ENCODE measurements at regions not wholly inside any gene's neighbourhood (a gene's known extent, or its start where the extent isn't known, plus 50 kb on each side); places are given as distances from the start of the nearest gene placed in this dataset.

GRCh38 chr6:126529637-126530362 is 189.9 kb downstream of the CENPW start:
- Histone ChIP-seq H3K9me3 (ENCODE audit: control insufficient read depth, insufficient read depth, low read length) (no peaks in the 10 kb centered on the region), H3K36me3 (ENCODE audit: control insufficient read depth, insufficient read depth, low read length) (no peaks in the 10 kb centered on the region), H3K4me3 (ENCODE audit: low read length) (no peak overlapping the region), H3K27me3 (ENCODE audit: control insufficient read depth, insufficient read depth, low read length) (no peaks in the 10 kb centered on the region), H3K27ac (ENCODE audit: low read length) (no peak overlapping the region), H3K4me1 (ENCODE audit: control insufficient read depth, insufficient read depth, low read length) (no peaks in the 10 kb centered on the region)
- Mint-ChIP-seq H3K27ac (no peak overlapping the region), H3K4me3 (no peak overlapping the region), H3K27me3 (ENCODE audit: low read depth in 2 of 2) (no peaks in the 10 kb centered on the region), H3K4me1 (no peaks in the 10 kb centered on the region), H3K9me3 (peaks cover 9 to 11% of the 10 kb centered on the region in 2 donors), H3K36me3 (no peaks in the 10 kb centered on the region)
- intact Hi-C loops (cut with micrococcal nuclease) = no loop called here
- WGBS (ENCODE audit: insufficient coverage) = 79% methylated on average over 2 of the region's 2 CpGs
- TF ChIP-seq CTCF (IDR thresholded peaks at IDR 0.05) = no peak
- ATAC-seq = no peak
- DNase-seq = no peak

- Mint-ChIP-seq H3K4me1 (no peaks in the 10 kb centered on the region), H3K9me3 (peaks cover 9 to 11% of the 10 kb centered on the region in 2 donors), H3K4me3 (no peak overlapping the region), H3K36me3 (no peaks in the 10 kb centered on the region), H3K27me3 (ENCODE audit: low read depth in 2 of 2) (no peaks in the 10 kb centered on the region), H3K27ac (no peak overlapping the region)
- Histone ChIP-seq H3K9me3 (ENCODE audit: control insufficient read depth, insufficient read depth, low read length) (no peaks in the 10 kb centered on the region), H3K4me3 (ENCODE audit: low read length) (no peak overlapping the region), H3K4me1 (ENCODE audit: control insufficient read depth, insufficient read depth, low read length) (no peaks in the 10 kb centered on the region), H3K27ac (ENCODE audit: low read length) (no peak overlapping the region), H3K27me3 (ENCODE audit: control insufficient read depth, insufficient read depth, low read length) (no peaks in the 10 kb centered on the region), H3K36me3 (ENCODE audit: control insufficient read depth, insufficient read depth, low read length) (no peaks in the 10 kb centered on the region)
- intact Hi-C loops (cut with micrococcal nuclease) = no loop called here
- no peak for TF ChIP-seq CTCF (IDR thresholded peaks at IDR 0.05)
- ATAC-seq (no peak), DNase-seq (no peak)
Observed at GRCh38 chr6:126530775-126531174, 190.9 kb downstream of the CENPW start.

GRCh38 chr6:126531286-126531685 is 191.4 kb downstream of the CENPW start:
- Histone ChIP-seq H3K36me3 (ENCODE audit: control insufficient read depth, insufficient read depth, low read length) (no peaks in the 10 kb centered on the region), H3K4me1 (ENCODE audit: control insufficient read depth, insufficient read depth, low read length) (no peaks in the 10 kb centered on the region), H3K4me3 (ENCODE audit: low read length) (no peak overlapping the region), H3K9me3 (ENCODE audit: control insufficient read depth, insufficient read depth, low read length) (no peaks in the 10 kb centered on the region), H3K27me3 (ENCODE audit: control insufficient read depth, insufficient read depth, low read length) (no peaks in the 10 kb centered on the region), H3K27ac (ENCODE audit: low read length) (no peak overlapping the region)
- no peaks in the 10 kb centered on the region for H3K4me1 Mint-ChIP-seq
- H3K4me3 Mint-ChIP-seq = no peak overlapping the region
- H3K27ac Mint-ChIP-seq = no peak overlapping the region
- DNase-seq (no peak), ATAC-seq (no peak)
- no peaks in the 10 kb centered on the region for H3K36me3 Mint-ChIP-seq
- no peak for TF ChIP-seq CTCF (IDR thresholded peaks at IDR 0.05)
- no peaks in the 10 kb centered on the region for H3K27me3 Mint-ChIP-seq (ENCODE audit: low read depth in 2 of 2)
- H3K9me3 Mint-ChIP-seq = peaks cover 8 to 11% of the 10 kb centered on the region in 2 donors
- intact Hi-C loops (cut with micrococcal nuclease) = no loop called here

GRCh38 chr6:126531840-126532239 is 191.9 kb downstream of the CENPW start:
- no peaks in the 10 kb centered on the region for H3K36me3 Mint-ChIP-seq
- ATAC-seq (no peak), DNase-seq (no peak)
- H3K9me3 ChIP-seq (ENCODE audit: control insufficient read depth, insufficient read depth, low read length) = no peaks in the 10 kb centered on the region
- no peaks in the 10 kb centered on the region for H3K36me3 ChIP-seq (ENCODE audit: control insufficient read depth, insufficient read depth, low read length)
- no peak overlapping the region for H3K4me3 Mint-ChIP-seq
- no peak overlapping the region for H3K4me3 ChIP-seq (ENCODE audit: low read length)
- H3K4me1 Mint-ChIP-seq = no peaks in the 10 kb centered on the region
- no peaks in the 10 kb centered on the region for H3K4me1 ChIP-seq (ENCODE audit: control insufficient read depth, insufficient read depth, low read length)
- intact Hi-C loops (cut with micrococcal nuclease) = no loop called here
- TF ChIP-seq CTCF (IDR thresholded peaks at IDR 0.05) = no peak
- H3K9me3 Mint-ChIP-seq = peaks cover 7 to 11% of the 10 kb centered on the region in 2 donors
- H3K27me3 Mint-ChIP-seq (ENCODE audit: low read depth in 2 of 2) = no peaks in the 10 kb centered on the region
- no peaks in the 10 kb centered on the region for H3K27me3 ChIP-seq (ENCODE audit: control insufficient read depth, insufficient read depth, low read length)
- 70% methylated on average over 1 of the region's 1 CpG for WGBS (ENCODE audit: insufficient coverage)
- H3K27ac ChIP-seq (ENCODE audit: low read length) = no peak overlapping the region
- no peak overlapping the region for H3K27ac Mint-ChIP-seq
